Neural crest cell (in vitro differentiated cells): ENCODE measurements at regions not wholly inside any gene's neighbourhood (a gene's known extent, or its start where the extent isn't known, plus 50 kb on each side); places are given as distances from the start of the nearest gene placed in this dataset.

Source experiments
- DNase-seq: peaks from one replicate; pipeline ENCODE4 v3.0.0; 2021; ENCODE audit warnings: low read depth, mixed read lengths, low spot score
- H3K27ac Mint-ChIP-seq: one replicate; pipeline ENCODE4 v1.8.0; 2021; ENCODE audit warnings: mild to moderate bottlenecking, mixed read lengths; ENCODE audit not compliant: unreplicated experiment
- H3K27me3 Mint-ChIP-seq: 2 replicates; pipeline ENCODE4 v1.8.0; 2021; ENCODE audit warnings: low read depth, mild to moderate bottlenecking, mixed read lengths
- H3K36me3 Mint-ChIP-seq: 2 replicates; pipeline ENCODE4 v1.8.0; 2021; ENCODE audit warnings: low read depth, mild to moderate bottlenecking, mixed read lengths
- H3K4me1 Mint-ChIP-seq: 2 replicates; pipeline ENCODE4 v1.8.0; 2021; ENCODE audit warnings: mixed read lengths
- H3K4me3 Mint-ChIP-seq: one replicate; pipeline ENCODE4 v1.8.0; 2021; ENCODE audit warnings: mild to moderate bottlenecking, mixed read lengths
- H3K9me3 Mint-ChIP-seq: 2 replicates; pipeline ENCODE4 v1.8.0; 2021; ENCODE audit warnings: mixed read lengths
- CTCF ChIP-seq: fragments of 200-600 bp; sonication (generic); conservative IDR thresholded peaks from 2 replicates; pipeline ENCODE4 v1.5.0; 2021; ENCODE audit warnings: antibody characterized with exemption, mild to moderate bottlenecking

DNA sequence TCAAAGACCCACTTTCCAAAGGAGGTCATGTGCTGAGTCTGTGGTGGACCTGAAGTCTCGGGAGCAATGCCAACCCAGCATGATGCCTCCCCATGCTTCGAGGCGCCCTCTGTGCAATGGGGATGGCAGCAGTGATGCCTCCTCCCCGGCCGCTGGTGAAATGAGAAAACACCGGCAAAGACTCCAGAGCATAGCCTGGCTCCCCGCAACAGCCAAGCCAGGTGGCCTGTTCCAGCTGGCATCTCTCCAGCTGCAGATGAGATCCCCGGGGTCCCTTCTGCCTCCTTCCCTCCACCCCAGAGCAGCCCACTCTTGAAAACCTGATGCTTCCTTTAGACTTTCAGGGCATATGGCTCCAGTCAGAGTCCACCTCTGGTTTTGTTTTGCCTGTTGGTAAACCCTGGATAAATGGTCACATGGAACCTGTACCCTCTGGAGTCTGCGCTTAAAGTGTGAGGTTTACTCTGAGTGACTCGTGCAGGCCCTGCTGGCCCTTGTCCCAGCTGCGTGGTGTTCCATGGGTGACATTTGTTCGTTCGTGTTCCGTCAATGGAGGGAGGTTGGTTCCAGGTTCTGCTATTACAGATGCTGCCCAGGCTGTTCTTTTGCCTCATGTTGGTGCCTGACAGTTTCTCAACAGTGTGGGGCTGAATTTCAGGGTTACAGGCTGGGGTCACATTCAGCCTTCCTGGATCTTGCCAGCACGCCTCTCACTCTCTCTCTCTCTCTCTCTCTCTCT lies 181.8 kb upstream of the CIBAR2 start:
- H3K9me3 Mint-ChIP-seq: no peaks in the 10 kb centered on the region

GRCh38 chr16:85294810-85295508 lies 182.7 kb upstream of the CIBAR2 start:
- no peak overlapping the region for H3K4me3 Mint-ChIP-seq
- peaks cover 27% of the 10 kb centered on the region for H3K4me1 Mint-ChIP-seq
- H3K27ac Mint-ChIP-seq: no peak overlapping the region
- H3K27me3 Mint-ChIP-seq: peaks cover 84% of the 10 kb centered on the region
- no peak for DNase-seq
- H3K9me3 Mint-ChIP-seq: no peaks in the 10 kb centered on the region
- no peak for TF ChIP-seq CTCF
- H3K36me3 Mint-ChIP-seq: no peaks in the 10 kb centered on the region

More for the DNA sequence above, 181.8 kb upstream of the CIBAR2 start:
- H3K27me3 Mint-ChIP-seq: peaks cover 87% of the 10 kb centered on the region
- TF ChIP-seq CTCF: no peak
- no peak overlapping the region for H3K27ac Mint-ChIP-seq
- peaks cover 34% of the 10 kb centered on the region for H3K4me1 Mint-ChIP-seq
- H3K36me3 Mint-ChIP-seq: no peaks in the 10 kb centered on the region
- no peak overlapping the region for H3K4me3 Mint-ChIP-seq
- no peak for DNase-seq

DNA sequence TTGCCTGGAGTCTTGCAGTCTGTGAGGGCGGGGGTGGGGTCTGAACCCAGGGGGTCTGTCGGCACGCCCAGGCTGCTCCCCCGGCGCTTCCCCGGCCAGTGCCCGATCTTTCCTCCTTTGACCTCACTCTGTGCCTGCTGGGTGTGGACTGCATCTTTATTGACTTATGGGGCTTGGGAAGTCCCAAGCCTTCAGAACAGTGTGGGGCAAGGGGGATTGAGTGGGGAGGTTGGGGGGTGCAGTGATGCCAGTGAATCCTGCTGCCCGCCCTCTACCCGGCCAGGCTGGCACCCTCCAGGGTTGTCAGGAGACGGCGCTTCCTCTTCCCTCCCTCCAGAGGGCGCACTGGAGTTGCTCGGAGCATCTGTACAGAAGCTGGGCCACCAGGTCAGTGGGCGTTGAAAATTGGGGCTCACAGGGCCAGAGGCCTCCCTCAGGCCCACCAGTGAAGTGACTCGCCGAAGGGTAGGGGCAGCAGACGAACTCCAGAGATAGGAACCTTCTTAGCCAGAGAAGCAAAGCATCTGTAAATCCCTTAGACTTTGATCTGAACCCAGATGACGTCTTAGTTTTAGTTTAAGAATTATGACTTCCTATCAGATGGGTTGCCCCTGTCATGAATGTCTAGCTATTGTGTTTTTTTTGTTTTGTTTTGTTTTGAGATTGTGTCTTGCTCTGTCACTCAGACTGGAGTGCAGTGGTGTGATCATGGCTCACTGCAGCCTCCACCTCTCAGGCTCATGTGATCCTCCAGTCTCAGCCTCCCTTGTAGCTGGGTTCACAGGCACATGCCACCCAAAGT lies 184.8 kb upstream of the CIBAR2 start:
- H3K4me3 Mint-ChIP-seq: no peak overlapping the region
- peaks cover 29% of the 10 kb centered on the region for H3K4me1 Mint-ChIP-seq
- no peak overlapping the region for H3K27ac Mint-ChIP-seq
- H3K9me3 Mint-ChIP-seq: no peaks in the 10 kb centered on the region
- peaks cover 90% of the 10 kb centered on the region for H3K27me3 Mint-ChIP-seq
- peak; percentile 57 for DNase-seq
- TF ChIP-seq CTCF: peak; percentile 68
- no peaks in the 10 kb centered on the region for H3K36me3 Mint-ChIP-seq

- Mint-ChIP-seq H3K9me3 (no peaks in the 10 kb centered on the region), H3K36me3 (no peaks in the 10 kb centered on the region), H3K4me3 (no peak overlapping the region), H3K27ac (no peak overlapping the region), H3K4me1 (peaks cover 33% of the 10 kb centered on the region), H3K27me3 (peaks cover 93% of the 10 kb centered on the region)
- DNase-seq: no peak
- TF ChIP-seq CTCF: no peak
Measured at GRCh38 chr16:85297881-85298280, 185.6 kb upstream of the CIBAR2 start.

- peaks cover 27% of the 10 kb centered on the region for H3K4me1 Mint-ChIP-seq
- no peak for DNase-seq
- no peaks in the 10 kb centered on the region for H3K36me3 Mint-ChIP-seq
- no peak for TF ChIP-seq CTCF
- H3K27me3 Mint-ChIP-seq: peaks cover 80% of the 10 kb centered on the region
- H3K4me3 Mint-ChIP-seq: no peak overlapping the region
- H3K9me3 Mint-ChIP-seq: no peaks in the 10 kb centered on the region
- H3K27ac Mint-ChIP-seq: no peak overlapping the region
Measured at GRCh38 chr16:85300406-85300968, 188.2 kb upstream of the CIBAR2 start.
